NCI-H2029 treated with DMSO at 0.1 percent for 48 hours (cell line): ENCODE measurements at regions not wholly inside any gene's neighbourhood (a gene's known extent, or its start where the extent isn't known, plus 50 kb on each side); places are given as distances from the start of the nearest gene placed in this dataset.

Experiments used
- DNase-seq: peaks from one replicate; lab custom pipeline; 2025; lab: John Stamatoyannopoulos, UW

- DNase-seq, result no peak
Measured at GRCh38 chr9:82216435-82216834, 227.9 kb downstream of the SPATA31D1 start.

DNA sequence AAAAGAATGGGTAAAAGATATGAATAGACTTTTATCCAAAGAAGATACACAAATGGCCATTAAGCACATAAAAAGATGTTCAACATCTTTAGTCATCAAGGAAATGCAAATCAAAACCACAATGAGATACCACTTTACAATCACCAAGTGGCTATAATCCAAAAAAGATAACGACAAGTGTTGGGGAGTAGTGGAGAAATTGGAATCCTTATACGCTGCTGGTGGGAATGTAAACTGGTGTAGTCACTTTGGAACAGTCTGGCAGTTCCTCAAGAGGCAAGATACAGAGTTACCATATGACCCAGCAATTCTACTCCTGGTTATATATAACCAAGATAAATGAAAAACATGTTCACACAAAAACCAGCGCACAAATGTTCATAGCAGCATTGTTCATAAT, 234.9 kb downstream of the SPATA31D1 start:
- DNase-seq, result no peak

DNA sequence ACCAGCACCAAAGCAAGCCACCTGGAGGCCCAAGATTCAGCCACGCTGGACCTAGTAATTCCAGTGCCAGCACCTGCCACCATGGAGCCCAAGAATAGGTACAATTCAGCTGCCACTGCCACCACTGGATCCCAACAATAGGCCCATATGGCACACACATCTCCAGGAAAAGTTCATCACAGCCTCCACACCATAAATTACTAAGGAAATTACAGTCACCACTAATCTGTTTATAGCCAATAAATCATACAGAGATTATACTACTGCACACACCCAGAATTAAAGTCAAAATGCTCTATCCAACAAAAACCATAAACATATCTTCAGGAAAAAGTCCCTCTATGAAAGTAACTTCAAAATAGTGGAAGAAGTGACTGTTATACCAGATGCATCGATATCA, 242.8 kb downstream of the SPATA31D1 start:
- no peak for DNase-seq

- no peak for DNase-seq
Measured at GRCh38 chr9:82234160-82234943, 245.8 kb downstream of the SPATA31D1 start.

DNA sequence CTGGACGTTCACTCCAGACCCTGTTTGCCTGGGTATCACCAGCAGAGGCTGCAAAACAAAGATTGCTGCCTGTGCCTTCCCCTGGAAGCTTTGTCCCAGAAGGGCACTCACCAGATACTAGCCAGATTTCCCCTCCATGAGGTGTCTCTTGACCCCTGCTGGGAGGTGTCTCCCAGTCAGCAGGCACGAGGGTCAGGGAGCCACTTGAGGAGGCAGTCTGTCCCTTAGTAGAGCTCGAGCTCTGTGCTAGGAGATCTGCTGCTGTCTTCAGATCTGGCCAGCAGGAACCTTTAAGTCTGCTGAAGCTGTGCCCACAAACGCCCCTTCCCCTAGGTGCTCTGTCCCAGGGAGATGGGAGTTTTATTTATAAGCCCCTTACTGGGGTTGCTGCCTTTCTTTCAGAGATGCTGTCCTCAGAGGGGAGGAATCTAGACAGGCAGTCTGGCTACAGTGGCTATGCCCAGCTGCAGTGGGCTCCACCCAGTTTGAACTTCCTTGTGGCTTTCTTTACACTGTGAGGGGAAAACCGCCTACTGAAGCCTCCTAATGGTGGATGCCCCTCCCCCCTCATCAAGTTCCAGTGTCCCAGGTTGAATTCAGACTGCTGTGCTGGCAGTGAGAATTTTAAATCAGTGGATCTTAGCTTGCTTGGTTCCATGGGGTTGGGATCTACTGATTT, 253.9 kb downstream of the SPATA31D1 start:
- no peak for DNase-seq

DNA sequence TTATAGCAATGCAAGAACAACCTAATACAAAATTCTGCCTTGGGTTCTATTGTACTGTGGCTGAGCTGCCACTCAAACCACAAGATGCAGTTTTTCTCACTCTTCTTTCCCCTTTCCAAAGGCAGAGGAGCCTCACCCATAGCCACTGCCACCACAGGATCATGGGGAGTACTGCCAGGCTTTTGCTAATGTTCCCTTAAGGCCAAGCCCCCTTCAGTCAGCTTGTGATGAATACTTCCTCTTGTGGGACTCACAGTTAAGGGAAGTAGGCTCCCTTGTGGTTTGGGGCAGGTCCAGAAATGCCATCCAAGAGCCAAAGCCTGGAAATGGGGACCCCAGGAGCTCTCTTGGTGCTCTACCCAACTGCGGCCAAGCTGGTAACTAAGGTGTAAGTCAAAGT, 258.7 kb downstream of the SPATA31D1 start:
- no peak for DNase-seq

DNA sequence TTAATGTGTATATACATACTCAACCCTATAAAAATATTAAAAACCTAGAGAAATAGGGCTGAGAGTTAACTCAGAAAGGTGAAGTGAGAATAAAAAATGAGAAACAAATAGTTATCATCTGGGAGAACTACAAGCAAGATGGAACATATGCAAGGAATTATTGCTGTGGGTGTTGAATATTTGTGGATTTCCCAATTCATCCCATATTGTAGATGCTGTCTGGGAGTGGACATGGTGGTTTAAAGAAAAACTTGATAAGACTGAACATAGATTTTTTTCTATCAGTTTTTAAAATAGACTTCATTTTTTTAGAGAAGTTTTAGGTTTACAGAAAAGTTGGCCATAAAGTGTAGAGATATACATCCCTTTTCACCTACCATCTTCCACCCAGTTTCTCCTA, 263.5 kb downstream of the SPATA31D1 start:
- DNase-seq, result no peak

DNA sequence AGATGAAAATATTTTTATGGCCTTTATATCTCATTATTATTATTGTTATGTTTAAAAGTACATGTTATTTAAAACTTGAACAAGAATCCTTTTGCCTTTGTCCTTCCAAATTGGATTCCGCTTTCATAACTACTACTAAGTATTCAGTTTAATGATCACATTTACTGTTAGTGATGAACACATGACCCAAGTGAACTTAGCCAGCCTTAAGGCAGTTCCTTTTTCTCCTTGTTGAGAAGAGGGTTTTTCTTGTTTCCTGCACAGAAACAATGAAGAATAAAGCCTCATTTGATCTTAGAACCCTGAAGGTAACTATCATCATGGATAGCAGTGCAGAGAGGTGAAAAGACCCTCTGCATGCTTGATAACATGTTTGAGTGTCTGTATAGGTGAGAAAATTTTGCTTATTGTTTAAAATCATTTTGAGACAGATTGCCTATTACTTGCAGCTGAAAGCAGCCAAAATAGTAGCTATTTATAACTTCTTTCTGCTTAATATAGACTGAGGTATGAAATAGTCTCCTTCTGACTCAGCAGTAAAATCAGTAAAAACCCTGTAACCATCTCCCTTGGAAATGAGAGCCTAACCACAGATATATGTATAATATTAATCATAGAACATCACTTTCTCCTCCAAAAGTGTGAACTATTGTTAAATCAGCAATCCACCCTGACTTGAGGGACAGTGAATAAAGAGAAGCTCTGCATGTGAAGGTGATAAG, 266.2 kb downstream of the SPATA31D1 start:
- no peak for DNase-seq

DNA sequence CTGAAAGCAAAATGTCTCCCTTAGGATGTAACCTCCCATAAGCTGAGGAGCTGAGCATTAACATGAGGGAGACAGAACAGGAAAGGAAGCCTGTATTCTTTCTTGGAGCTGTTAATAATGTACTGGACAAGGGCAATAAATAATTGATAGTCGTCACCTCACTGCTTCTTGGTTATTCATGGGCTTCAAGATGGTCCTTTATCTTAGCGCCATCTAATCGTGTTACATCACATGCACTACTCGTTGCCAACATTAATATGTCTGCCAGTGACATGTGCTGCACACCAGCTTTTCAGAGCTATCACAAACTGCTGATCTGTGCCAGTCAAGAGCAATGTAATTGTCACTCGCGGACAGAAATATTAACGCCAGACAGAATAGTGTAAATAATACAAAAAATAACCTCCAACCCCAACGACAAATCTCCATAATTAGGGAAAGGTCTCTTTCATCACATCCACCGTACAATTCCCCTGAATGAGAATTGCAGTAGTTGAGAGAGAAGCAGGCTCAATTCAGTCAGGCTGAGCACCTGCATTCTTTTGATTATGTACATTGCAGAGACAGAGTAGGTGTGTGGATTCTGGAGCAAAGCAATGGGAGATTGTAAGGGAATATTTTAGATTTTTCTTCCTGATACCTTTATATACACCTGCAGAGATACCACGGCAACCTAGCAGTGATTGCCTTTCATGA, 267.1 kb downstream of the SPATA31D1 start:
- DNase-seq, result no peak

GRCh38 chr9:82260691-82261090, 272.1 kb downstream of the SPATA31D1 start:
- no peak for DNase-seq

DNA sequence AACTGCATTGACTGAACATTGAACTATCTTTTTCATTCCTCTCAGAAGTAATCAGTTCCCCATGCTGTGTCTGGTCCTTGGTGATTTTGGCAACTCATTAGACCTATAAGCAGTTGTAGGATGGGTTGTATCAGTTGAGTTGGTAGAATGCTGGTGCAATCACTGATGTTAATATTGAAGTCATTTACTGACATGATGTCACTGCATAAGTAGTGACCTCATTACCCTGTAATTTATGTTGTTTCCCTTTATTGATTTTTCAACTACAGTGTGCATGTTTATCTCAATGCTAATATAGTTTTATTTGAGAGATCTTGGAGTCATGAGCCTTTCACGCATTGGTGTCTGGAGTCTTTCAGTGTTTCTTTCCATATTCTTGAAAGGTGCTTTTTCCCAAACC, 275.0 kb downstream of the SPATA31D1 start:
- no peak for DNase-seq

GRCh38 chr9:82271106-82271561, 282.6 kb downstream of the SPATA31D1 start:
- no peak for DNase-seq

DNA sequence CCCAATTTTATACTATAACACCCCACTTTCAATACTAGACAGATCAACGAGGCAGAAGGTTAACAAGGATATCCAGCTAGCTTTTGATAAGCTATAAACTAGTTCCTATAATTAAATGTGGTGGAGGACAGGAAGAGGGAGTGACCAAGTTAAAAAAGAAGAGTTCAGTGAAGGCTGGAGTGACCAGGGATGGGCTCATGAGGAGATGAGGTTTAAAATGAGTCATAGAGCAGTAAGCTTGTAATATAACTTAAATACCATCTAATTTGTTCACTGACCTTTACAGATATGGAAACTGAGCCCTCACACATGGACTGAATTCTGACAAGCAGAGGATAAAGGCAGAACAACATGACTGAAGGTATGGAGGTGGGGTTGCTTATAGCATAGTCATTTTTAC, 284.5 kb downstream of the SPATA31D1 start:
- DNase-seq, result no peak

- no peak for DNase-seq
Measured at GRCh38 chr9:82275258-82275927, 286.8 kb downstream of the SPATA31D1 start.

GRCh38 chr9:82281066-82281465, 292.5 kb downstream of the SPATA31D1 start:
- no peak for DNase-seq

GRCh38 chr9:82284758-82285157, 296.2 kb downstream of the SPATA31D1 start:
- DNase-seq, result no peak

GRCh38 chr9:82295181-82295580, 306.6 kb downstream of the SPATA31D1 start:
- no peak for DNase-seq

DNA sequence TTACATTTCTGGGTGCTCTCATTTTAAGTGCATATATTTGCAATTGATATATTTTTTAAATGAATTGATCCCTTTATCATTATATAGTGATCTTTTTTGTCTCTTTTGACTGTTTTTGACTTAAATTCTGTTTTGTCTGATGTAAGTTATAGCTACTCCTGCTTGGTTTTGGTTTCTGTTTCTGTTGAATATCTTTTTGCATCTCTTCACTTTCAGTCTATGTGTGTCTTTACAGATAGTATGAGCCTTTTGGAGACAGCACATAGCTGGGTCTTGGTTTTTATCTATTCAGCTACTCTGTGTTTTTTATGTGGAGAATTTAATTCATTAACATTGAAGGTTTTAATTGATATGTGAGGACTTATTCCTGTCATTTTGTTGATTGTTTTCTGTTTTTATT, 311.3 kb downstream of the SPATA31D1 start:
- no peak for DNase-seq

GRCh38 chr9:82302968-82303655, 314.5 kb downstream of the SPATA31D1 start:
- no peak for DNase-seq

- no peak for DNase-seq
Measured at GRCh38 chr9:82308836-82309235, 320.3 kb downstream of the SPATA31D1 start.

- no peak for DNase-seq
Measured at GRCh38 chr9:82313697-82314096, 325.1 kb downstream of the SPATA31D1 start.
